Mesenchymal stem cell (in vitro differentiated cells and primary cell): ENCODE measurements at regions not wholly inside any gene's neighbourhood (a gene's known extent, or its start where the extent isn't known, plus 50 kb on each side); places are given as distances from the start of the nearest gene placed in this dataset.

Experiments
- DNase-seq: peaks from one replicate; pipeline ENCODE4 v3.0.0-alpha.2; 2013
- H2AFZ ChIP-seq: one replicate; pipeline ENCODE4 v1.6.1; 2013; ENCODE audit warnings: low read depth, mild to moderate bottlenecking, control low read depth, inconsistent platforms, low read length, moderate library complexity
- H2AK5ac ChIP-seq: 2 replicates; pipeline ENCODE4 v1.6.1; 2013; ENCODE audit warnings: low read length, moderate library complexity, mild to moderate bottlenecking, inconsistent platforms; ENCODE audit not compliant: severe bottlenecking
- H2BK120ac ChIP-seq: one replicate; pipeline ENCODE4 v1.6.1; 2013; ENCODE audit warnings: low read depth, mild to moderate bottlenecking, inconsistent platforms, low read length, moderate library complexity
- H2BK12ac ChIP-seq, 2 experiments: one replicate each; pipeline ENCODE4 v1.6.1; 2013; ENCODE audit warnings: inconsistent platforms in 2 of 2, low read length in 2 of 2, mild to moderate bottlenecking in 2 of 2, moderate library complexity in 2 of 2, control low read depth in 1 of 2
- H2BK15ac ChIP-seq: one replicate; pipeline ENCODE4 v1.6.1; 2013; ENCODE audit warnings: mild to moderate bottlenecking, low read depth, inconsistent platforms; ENCODE audit not compliant: poor library complexity, severe bottlenecking
- H2BK5ac ChIP-seq: 2 replicates; pipeline ENCODE4 v1.6.1; 2013; ENCODE audit warnings: low read depth, mild to moderate bottlenecking, low read length, control low read depth, inconsistent platforms; ENCODE audit not compliant: poor library complexity, severe bottlenecking
- H3K14ac ChIP-seq, 2 experiments: one replicate each; pipeline ENCODE4 v1.6.1; 2013; ENCODE audit warnings: inconsistent platforms in 2 of 2, low read length in 2 of 2, control low read depth in 1 of 2, mild to moderate bottlenecking in 1 of 2, moderate library complexity in 1 of 2
- H3K18ac ChIP-seq, 2 experiments: one replicate each; pipeline ENCODE4 v1.6.1; 2013; ENCODE audit warnings: inconsistent platforms in 2 of 2, low read length in 2 of 2, control low read depth in 1 of 2, low read depth in 1 of 2, mild to moderate bottlenecking in 1 of 2
- H3K23ac ChIP-seq, 2 experiments: one replicate each; pipeline ENCODE4 v1.6.1; 2013; ENCODE audit warnings: inconsistent platforms in 2 of 2, low read length in 2 of 2, mild to moderate bottlenecking in 2 of 2, moderate library complexity in 2 of 2, control low read depth in 1 of 2
- H3K27ac ChIP-seq: 2 replicates; pipeline ENCODE4 v1.5.1; 2013; ENCODE audit warnings: mild to moderate bottlenecking, moderate library complexity, low read length, control low read depth, inconsistent platforms; ENCODE audit not compliant: poor library complexity, severe bottlenecking
- H3K27me3 ChIP-seq, 2 experiments: 2 replicates each; pipeline versions ENCODE4 v1.6.1 to v1.7.0; 2013; ENCODE audit warnings: low read length in 2 of 2, mild to moderate bottlenecking in 2 of 2, moderate library complexity in 2 of 2, control low read depth in 1 of 2, inconsistent platforms in 1 of 2; ENCODE audit not compliant: control insufficient read depth in 1 of 2, insufficient read depth in 1 of 2
- H3K36me3 ChIP-seq, 2 experiments: 2 replicates each; pipeline versions ENCODE4 v1.6.1 to v1.7.0; 2013; ENCODE audit warnings: low read length in 2 of 2, control low read depth in 1 of 2, inconsistent platforms in 1 of 2, low read depth in 1 of 2, mild to moderate bottlenecking in 1 of 2; ENCODE audit not compliant: insufficient read depth in 2 of 2, control insufficient read depth in 1 of 2
- H3K4ac ChIP-seq, 2 experiments: one replicate each; pipeline ENCODE4 v1.6.1; 2013; ENCODE audit warnings: inconsistent platforms in 2 of 2, low read length in 2 of 2, mild to moderate bottlenecking in 2 of 2, moderate library complexity in 2 of 2, control low read depth in 1 of 2, low read depth in 1 of 2
- H3K4me1 ChIP-seq: 2 replicates; pipeline ENCODE4 v1.6.1; 2013; ENCODE audit warnings: low read depth, low read length, control low read depth; ENCODE audit not compliant: control insufficient read depth, insufficient read depth
- H3K4me2 ChIP-seq: 2 replicates; pipeline ENCODE4 v1.6.1; 2013; ENCODE audit warnings: low read length, mild to moderate bottlenecking, inconsistent platforms; ENCODE audit not compliant: poor library complexity, severe bottlenecking
- H3K4me3 ChIP-seq, 2 experiments: 2 replicates each; pipeline versions ENCODE4 v1.5.1 to v1.7.0; 2013; ENCODE audit warnings: low read length in 2 of 2, mild to moderate bottlenecking in 2 of 2, control low read depth in 1 of 2, low read depth in 1 of 2; ENCODE audit not compliant: insufficient read depth in 1 of 2
- H3K79me1 ChIP-seq: replicated peaks from 2 replicates; pipeline ENCODE4 v1.6.1; 2013; ENCODE audit warnings: mild to moderate bottlenecking, control low read depth, low read length, inconsistent platforms; ENCODE audit not compliant: poor library complexity, severe bottlenecking
- H3K9ac ChIP-seq: 2 replicates; pipeline ENCODE4 v1.7.0; 2013; ENCODE audit warnings: mild to moderate bottlenecking, low read length, moderate library complexity
- H3K9me3 ChIP-seq: 2 replicates; pipeline ENCODE4 v1.7.0; 2013; ENCODE audit warnings: mild to moderate bottlenecking, low read length; ENCODE audit not compliant: control insufficient read depth
- H4K8ac ChIP-seq: one replicate; pipeline ENCODE4 v1.6.1; 2013; ENCODE audit warnings: inconsistent platforms, mild to moderate bottlenecking, low read length, moderate library complexity
- H4K91ac ChIP-seq: one replicate; pipeline ENCODE4 v1.6.1; 2013; ENCODE audit warnings: mild to moderate bottlenecking, low read length, inconsistent platforms
- WGBS: methylation state at CpG from one replicate; pipeline ENCODE4 v1.1.7; 2013; ENCODE audit warnings: mixed read lengths; 5-methylcytosine and 5-hydroxymethylcytosine counted together

- H3K27me3 ChIP-seq, result peaks cover 0 to 4% of the 10 kb centered on the region in 2 experiments
- H2BK5ac ChIP-seq, result no peak overlapping the region
- H3K36me3 ChIP-seq, result no peaks in the 10 kb centered on the region
- no peak overlapping the region for H2BK120ac ChIP-seq
- no peaks in the 10 kb centered on the region for H3K79me1 ChIP-seq
- no peak overlapping the region for H3K4ac ChIP-seq
- no peak overlapping the region for H2BK12ac ChIP-seq
- no peak overlapping the region for H3K23ac ChIP-seq
- DNase-seq, result no peak
- 84% methylated on average over 2 of the region's 3 CpGs for WGBS
- H3K18ac ChIP-seq, result no peak overlapping the region
- H3K4me1 ChIP-seq, result no peaks in the 10 kb centered on the region
- H4K91ac ChIP-seq, result no peak overlapping the region
- no peak overlapping the region for H3K9ac ChIP-seq
- no peak overlapping the region for H3K27ac ChIP-seq
- H2BK15ac ChIP-seq, result no peak overlapping the region
- H3K4me2 ChIP-seq, result no peak overlapping the region
- no peak overlapping the region for H3K14ac ChIP-seq
- H3K4me3 ChIP-seq, result no peak overlapping the region
- no peak overlapping the region for H2AFZ ChIP-seq
- H4K8ac ChIP-seq, result no peak overlapping the region
- H2AK5ac ChIP-seq, result no peak overlapping the region
- no peaks in the 10 kb centered on the region for H3K9me3 ChIP-seq
These were observed 59.4 kb upstream of the LIMCH1 start for GRCh38 chr4:41478518-41478917.

DNA sequence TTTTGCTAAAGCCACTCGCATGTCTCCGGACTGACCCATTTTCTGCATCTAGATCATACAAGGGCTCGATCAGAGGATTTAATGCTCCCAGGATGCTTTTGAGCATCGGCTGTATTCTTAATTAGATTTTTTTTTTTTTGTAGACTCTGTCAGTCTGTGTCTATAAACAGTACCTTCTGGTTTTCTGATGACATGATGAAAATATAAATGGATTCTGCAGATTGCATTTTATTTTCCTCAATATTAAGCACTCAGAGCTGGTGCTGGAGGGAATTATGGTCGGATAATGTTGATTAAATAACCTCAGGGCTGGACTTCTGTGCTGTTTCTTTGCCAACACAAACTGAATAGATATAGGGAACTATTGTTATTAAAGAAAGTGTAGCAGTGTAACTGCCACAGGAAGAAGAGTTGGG, 57.1 kb upstream of the LIMCH1 start:
- no peaks in the 10 kb centered on the region for H3K9me3 ChIP-seq

GRCh38 chr4:41483771-41484170, 54.2 kb upstream of the LIMCH1 start:
- Histone ChIP-seq H2BK5ac (no peak overlapping the region), H3K27me3 (no peaks in the 10 kb centered on the region), H3K4me1 (no peaks in the 10 kb centered on the region), H2AK5ac (no peak overlapping the region), H3K79me1 (no peaks in the 10 kb centered on the region), H3K27ac (no peak overlapping the region), H3K23ac (no peak overlapping the region), H2AFZ (no peak overlapping the region), H3K9me3 (no peaks in the 10 kb centered on the region), H3K18ac (no peak overlapping the region), H2BK15ac (no peak overlapping the region), H3K4me3 (no peak overlapping the region), H3K9ac (no peak overlapping the region), H3K4me2 (no peak overlapping the region), H3K14ac (no peak overlapping the region), H3K36me3 (no peaks in the 10 kb centered on the region), H2BK120ac (no peak overlapping the region), H4K91ac (no peak overlapping the region), H2BK12ac (no peak overlapping the region), H4K8ac (no peak overlapping the region), H3K4ac (no peak overlapping the region)
- DNase-seq, result no peak
- 100% methylated on average over 1 of the region's 1 CpG for WGBS

More for the DNA sequence above, 57.1 kb upstream of the LIMCH1 start:
- no peaks in the 10 kb centered on the region for H3K36me3 ChIP-seq
- no peak overlapping the region for H3K4ac ChIP-seq
- H3K79me1 ChIP-seq, result no peaks in the 10 kb centered on the region
- H2BK5ac ChIP-seq, result no peak overlapping the region
- H4K91ac ChIP-seq, result no peak overlapping the region
- no peak overlapping the region for H3K14ac ChIP-seq
- no peak overlapping the region for H3K4me3 ChIP-seq
- no peak overlapping the region for H3K27ac ChIP-seq
- no peak overlapping the region for H2AK5ac ChIP-seq
- H3K4me2 ChIP-seq, result no peak overlapping the region
- H2BK12ac ChIP-seq, result no peak overlapping the region
- 86% methylated on average over 5 of the region's 5 CpGs for WGBS
- DNase-seq, result no peak
- H3K9ac ChIP-seq, result no peak overlapping the region
- H2AFZ ChIP-seq, result no peak overlapping the region
- H3K4me1 ChIP-seq, result no peaks in the 10 kb centered on the region
- H2BK120ac ChIP-seq, result no peak overlapping the region
- H3K18ac ChIP-seq, result no peak overlapping the region
- no peak overlapping the region for H3K23ac ChIP-seq
- H2BK15ac ChIP-seq, result no peak overlapping the region
- H3K27me3 ChIP-seq, result peaks cover 0 to 4% of the 10 kb centered on the region in 2 experiments
- no peak overlapping the region for H4K8ac ChIP-seq

- H3K23ac ChIP-seq, result no peak overlapping the region
- no peak overlapping the region for H2BK5ac ChIP-seq
- WGBS, result no CpG with 5 or more reads among the region's 1 CpG
- no peaks in the 10 kb centered on the region for H3K79me1 ChIP-seq
- no peak overlapping the region for H2AK5ac ChIP-seq
- no peaks in the 10 kb centered on the region for H3K9me3 ChIP-seq
- H3K27ac ChIP-seq, result no peak overlapping the region
- no peak overlapping the region for H3K18ac ChIP-seq
- no peak for DNase-seq
- H3K27me3 ChIP-seq, result no peaks in the 10 kb centered on the region
- H3K4ac ChIP-seq, result no peak overlapping the region
- H2BK15ac ChIP-seq, result no peak overlapping the region
- no peak overlapping the region for H2AFZ ChIP-seq
- no peaks in the 10 kb centered on the region for H3K4me1 ChIP-seq
- no peak overlapping the region for H3K4me2 ChIP-seq
- no peak overlapping the region for H3K4me3 ChIP-seq
- no peaks in the 10 kb centered on the region for H3K36me3 ChIP-seq
- no peak overlapping the region for H3K14ac ChIP-seq
- H4K91ac ChIP-seq, result no peak overlapping the region
- H2BK12ac ChIP-seq, result no peak overlapping the region
- no peak overlapping the region for H3K9ac ChIP-seq
- no peak overlapping the region for H4K8ac ChIP-seq
- H2BK120ac ChIP-seq, result no peak overlapping the region
These were observed 52.9 kb upstream of the LIMCH1 start for GRCh38 chr4:41485041-41485440.
